ENCODE measurements at regions not wholly inside any gene's neighbourhood (a gene's known extent, or its start where the extent isn't known, plus 50 kb on each side); places are given as distances from the start of the nearest gene placed in this dataset.

- DNase-seq (ENCODE audit: low read depth), result no peak
- H3K4me3 ChIP-seq (ENCODE audit: low read length), result no peak overlapping the region
- TF ChIP-seq CTCF (conservative IDR thresholded peaks at IDR 0.05; ENCODE audit: low read length), result no peak
These were observed 237.3 kb upstream of the DAAM1 start for GRCh38 chr14:58951143-58951542.

GRCh38 chr14:58954052-58954451 is 234.4 kb upstream of the DAAM1 start:
- no peak for TF ChIP-seq CTCF (conservative IDR thresholded peaks at IDR 0.05; ENCODE audit: low read length)
- no peak overlapping the region for H3K4me3 ChIP-seq (ENCODE audit: low read length)
- DNase-seq (ENCODE audit: low read depth), result no peak

- DNase-seq (ENCODE audit: low read depth), result peak; percentile 50
- no peak overlapping the region for H3K4me3 ChIP-seq (ENCODE audit: low read length)
- no peak for TF ChIP-seq CTCF (conservative IDR thresholded peaks at IDR 0.05; ENCODE audit: low read length)
These were observed 233.3 kb upstream of the DAAM1 start for GRCh38 chr14:58954901-58955861.

GRCh38 chr14:58961045-58961731 is 227.3 kb upstream of the DAAM1 start:
- DNase-seq (ENCODE audit: low read depth), result no peak
- H3K4me3 ChIP-seq (ENCODE audit: low read length), result no peak overlapping the region
- TF ChIP-seq CTCF (conservative IDR thresholded peaks at IDR 0.05; ENCODE audit: low read length), result no peak

GRCh38 chr14:58963873-58964597 is 224.4 kb upstream of the DAAM1 start:
- no peak for DNase-seq (ENCODE audit: low read depth)
- TF ChIP-seq CTCF (conservative IDR thresholded peaks at IDR 0.05; ENCODE audit: low read length), result no peak
- no peak overlapping the region for H3K4me3 ChIP-seq (ENCODE audit: low read length)

GRCh38 chr14:58964598-58964928 is 223.9 kb upstream of the DAAM1 start:
- no peak overlapping the region for H3K4me3 ChIP-seq (ENCODE audit: low read length)
- no peak for TF ChIP-seq CTCF (conservative IDR thresholded peaks at IDR 0.05; ENCODE audit: low read length)
- DNase-seq (ENCODE audit: low read depth), result no peak

All from AG10803 (cell line).